Sigmoid colon (tissue), 4 donors: ENCODE measurements at regions not wholly inside any gene's neighbourhood (a gene's known extent, or its start where the extent isn't known, plus 50 kb on each side); places are given as distances from the start of the nearest gene placed in this dataset.

ENCODE experiments used
- EP300 ChIP-seq, 4 donors: sonication (generic); formaldehyde crosslinking; IDR thresholded peaks; one replicate each; pipeline ENCODE4 v1.6.1; 2017; ENCODE audit warnings: antibody characterized with exemption in 4 of 4
- POLR2A ChIP-seq, 2 donors: fragments of 450-650 bp; IDR thresholded peaks; one replicate each; pipeline ENCODE4 v1.6.1; 2016; ENCODE audit warnings: antibody characterized with exemption in 2 of 2, mild to moderate bottlenecking in 2 of 2, moderate library complexity in 2 of 2
- TF ChIP-seq, protein P1 (sequence below), 4 experiments: fragments of 450-650 bp in 3 of 4; fragments of 200-600 bp in 1 of 4; IDR thresholded peaks; one replicate each; pipeline ENCODE4 v1.5.1; 2016 to 2019; ENCODE audit warnings: antibody characterized with exemption in 4 of 4, mild to moderate bottlenecking in 3 of 4, moderate library complexity in 2 of 4

GRCh38 chr7:70926666-70927065, 205.3 kb upstream of the GALNT17 start:
- TF ChIP-seq, protein P1, sequence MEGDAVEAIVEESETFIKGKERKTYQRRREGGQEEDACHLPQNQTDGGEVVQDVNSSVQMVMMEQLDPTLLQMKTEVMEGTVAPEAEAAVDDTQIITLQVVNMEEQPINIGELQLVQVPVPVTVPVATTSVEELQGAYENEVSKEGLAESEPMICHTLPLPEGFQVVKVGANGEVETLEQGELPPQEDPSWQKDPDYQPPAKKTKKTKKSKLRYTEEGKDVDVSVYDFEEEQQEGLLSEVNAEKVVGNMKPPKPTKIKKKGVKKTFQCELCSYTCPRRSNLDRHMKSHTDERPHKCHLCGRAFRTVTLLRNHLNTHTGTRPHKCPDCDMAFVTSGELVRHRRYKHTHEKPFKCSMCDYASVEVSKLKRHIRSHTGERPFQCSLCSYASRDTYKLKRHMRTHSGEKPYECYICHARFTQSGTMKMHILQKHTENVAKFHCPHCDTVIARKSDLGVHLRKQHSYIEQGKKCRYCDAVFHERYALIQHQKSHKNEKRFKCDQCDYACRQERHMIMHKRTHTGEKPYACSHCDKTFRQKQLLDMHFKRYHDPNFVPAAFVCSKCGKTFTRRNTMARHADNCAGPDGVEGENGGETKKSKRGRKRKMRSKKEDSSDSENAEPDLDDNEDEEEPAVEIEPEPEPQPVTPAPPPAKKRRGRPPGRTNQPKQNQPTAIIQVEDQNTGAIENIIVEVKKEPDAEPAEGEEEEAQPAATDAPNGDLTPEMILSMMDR (IDR thresholded peaks at IDR 0.05), result no peak
- TF ChIP-seq POLR2A (IDR thresholded peaks at IDR 0.05) (no peak), EP300 (IDR thresholded peaks at IDR 0.05) (no peak)
